KOPT-K1 (cell line): ENCODE measurements at regions not wholly inside any gene's neighbourhood (a gene's known extent, or its start where the extent isn't known, plus 50 kb on each side); places are given as distances from the start of the nearest gene placed in this dataset.
"Not testable (repeated sequence)": the region's sequence is repeated elsewhere in the genome, so short reads cannot be mapped to it uniquely, and the experiment has no call there.

Source experiments
- H3K27ac ChIP-seq: fragments of 200-600 bp; sonication (generic); 2 replicates; pipeline ENCODE4 v1.5.1; 2016; ENCODE audit warnings: antibody characterized with exemption, mild to moderate bottlenecking, low read depth, low read length; ENCODE audit not compliant: poor library complexity, severe bottlenecking
- H3K36me3 ChIP-seq: fragments of 200-600 bp; sonication (generic); 2 replicates; pipeline ENCODE4 v1.5.1; 2017; ENCODE audit warnings: antibody characterized with exemption, mild to moderate bottlenecking, low read length, moderate library complexity; ENCODE audit not compliant: insufficient read depth
- H3K9me3 ChIP-seq: fragments of 200-600 bp; sonication (generic); 2 replicates; pipeline ENCODE4 v1.5.1; 2017; ENCODE audit warnings: antibody characterized with exemption, low read length, mild to moderate bottlenecking; ENCODE audit not compliant: insufficient read depth, poor library complexity, severe bottlenecking

DNA sequence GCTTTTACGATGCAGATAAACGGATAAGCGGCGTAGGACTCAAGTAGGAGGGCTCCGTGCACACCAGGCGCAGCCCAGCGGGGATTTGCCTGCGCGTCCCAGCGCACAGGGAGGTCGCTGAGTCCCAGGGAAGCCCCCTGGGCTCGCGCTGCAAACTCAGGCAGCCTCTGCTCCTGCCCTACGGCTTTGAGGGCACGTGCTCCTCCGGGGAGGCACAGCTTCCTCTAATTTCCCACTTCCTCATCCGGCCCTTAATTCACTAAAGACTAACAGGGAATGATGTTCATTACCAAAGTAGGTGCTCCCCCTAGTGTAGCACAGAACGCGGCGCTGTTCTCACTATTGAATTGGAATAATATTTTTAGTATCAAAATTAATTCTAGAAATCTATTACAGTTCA is 825.4 kb downstream of the KCNJ18 start:
- peaks cover 22% of the 10 kb centered on the region for H3K9me3 ChIP-seq
- no peak overlapping the region for H3K27ac ChIP-seq
- H3K36me3 ChIP-seq: no peaks in the 10 kb centered on the region

- Histone ChIP-seq H3K36me3 (no peaks in the 10 kb centered on the region), H3K9me3 (peaks cover 17% of the 10 kb centered on the region), H3K27ac (no peak overlapping the region)
Measured at GRCh38 chr17:22518185-22518584, 825.9 kb downstream of the KCNJ18 start.

GRCh38 chr17:22548873-22549272 is 856.5 kb downstream of the KCNJ18 start:
- H3K9me3 ChIP-seq, H3K27ac ChIP-seq, H3K36me3 ChIP-seq: not testable (repeated sequence)

DNA sequence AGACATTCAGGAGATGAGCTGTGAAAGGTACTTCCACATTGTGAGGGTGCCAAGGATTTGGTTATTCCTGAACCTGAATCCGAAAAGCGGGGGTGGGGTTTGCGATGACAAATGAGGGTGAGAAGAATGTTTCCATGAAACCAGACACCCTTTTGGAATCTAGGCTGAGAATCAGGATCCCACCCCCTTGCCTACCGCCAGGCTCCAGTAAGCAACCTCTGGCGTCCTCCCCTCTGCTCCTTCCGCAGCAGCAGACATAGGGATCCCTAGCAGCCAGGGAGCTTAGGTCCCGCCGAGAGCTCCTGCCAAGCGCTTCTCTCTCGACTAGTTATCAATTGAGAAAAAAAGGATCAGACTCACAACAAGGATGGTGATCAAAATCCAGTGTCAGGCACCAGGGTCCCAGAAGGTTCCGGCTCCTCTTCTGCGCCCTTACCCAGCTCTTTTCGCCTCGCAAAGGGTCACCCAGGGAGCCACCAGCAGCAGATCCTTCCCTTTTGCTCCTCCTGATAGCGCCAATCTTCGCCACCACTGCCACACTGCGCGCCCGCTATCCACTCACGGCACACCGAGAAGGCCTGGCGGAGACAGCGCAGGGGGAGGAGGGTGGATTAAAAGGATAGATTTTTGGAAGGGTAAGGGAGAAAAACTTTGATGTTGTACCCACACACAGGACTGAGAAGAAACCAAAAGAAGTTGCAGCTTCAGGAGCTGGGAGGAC is 859.5 kb downstream of the KCNJ18 start:
- H3K9me3 ChIP-seq, H3K27ac ChIP-seq: not testable (repeated sequence)

DNA sequence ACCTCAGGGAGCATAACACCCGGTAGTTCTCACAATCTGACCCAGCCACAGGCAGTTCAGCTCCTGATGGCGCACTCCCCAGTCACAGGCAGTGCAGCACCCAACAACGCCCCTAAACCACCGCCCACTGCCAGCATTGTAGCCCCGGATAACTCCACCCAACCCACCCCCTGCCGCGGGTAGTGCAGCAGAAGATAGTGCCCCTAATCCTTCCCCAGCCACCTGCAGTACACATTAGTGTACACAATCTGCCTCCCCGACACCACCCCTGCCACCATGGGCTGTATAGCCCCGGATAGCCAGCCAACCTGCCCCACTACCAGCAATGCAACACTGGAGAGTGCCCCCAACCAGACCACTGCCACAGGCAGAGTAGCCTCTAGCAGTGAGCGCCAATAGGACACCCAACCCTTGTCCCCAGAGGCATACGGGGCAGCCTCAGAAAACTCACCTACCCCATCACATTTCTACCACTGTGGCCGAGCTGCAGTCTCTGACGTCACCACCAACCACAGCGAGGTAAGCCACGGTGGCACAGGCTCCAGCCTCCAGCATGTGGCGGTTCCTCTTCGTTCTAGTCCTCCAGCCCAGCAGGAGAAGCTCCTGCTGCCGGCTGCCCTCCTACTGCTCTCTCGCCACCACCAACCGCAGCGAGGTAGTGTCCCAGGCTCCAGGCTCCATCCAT is 877.3 kb downstream of the KCNJ18 start:
- Histone ChIP-seq H3K9me3 (peaks cover 23% of the 10 kb centered on the region), H3K27ac (no peak overlapping the region), H3K36me3 (no peaks in the 10 kb centered on the region)

More for the DNA sequence above, 859.5 kb downstream of the KCNJ18 start:
- H3K36me3 ChIP-seq: not testable (repeated sequence)

DNA sequence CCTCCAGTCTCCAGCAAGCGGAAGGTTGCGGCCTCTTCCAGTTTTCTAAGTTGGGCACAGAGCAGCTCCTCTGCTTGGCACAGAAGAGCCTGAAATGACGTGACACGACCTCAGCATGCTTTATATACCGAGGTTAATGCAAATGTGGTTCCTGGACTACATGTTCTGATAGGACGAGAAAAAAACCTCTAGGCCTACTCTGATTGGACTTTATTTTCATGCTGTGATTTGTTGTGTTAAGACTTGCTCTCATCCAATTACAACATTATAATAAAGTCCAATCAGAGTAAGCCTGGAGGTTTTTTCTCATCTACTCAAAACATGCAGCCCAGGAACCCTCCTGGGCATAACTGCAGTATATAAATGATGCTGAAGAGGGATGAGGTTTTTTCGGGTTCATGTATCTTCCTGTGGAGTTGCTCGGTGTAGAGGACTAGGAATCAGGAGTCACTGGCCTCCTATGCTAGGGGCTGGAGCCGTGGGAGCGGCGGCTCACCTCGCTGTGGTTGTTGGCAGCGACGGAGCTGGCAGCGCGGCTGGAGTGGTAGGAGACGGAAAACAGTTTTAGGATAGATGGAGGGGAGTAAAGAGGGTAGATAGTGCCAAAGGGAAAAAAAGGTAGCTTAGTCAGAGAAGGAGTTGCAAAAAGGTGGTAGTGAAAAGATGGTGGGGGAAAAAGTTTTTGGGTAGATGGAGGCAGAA is 878.0 kb downstream of the KCNJ18 start:
- H3K27ac ChIP-seq: no peak overlapping the region
- H3K36me3 ChIP-seq: no peaks in the 10 kb centered on the region
- peaks cover 23% of the 10 kb centered on the region for H3K9me3 ChIP-seq

DNA sequence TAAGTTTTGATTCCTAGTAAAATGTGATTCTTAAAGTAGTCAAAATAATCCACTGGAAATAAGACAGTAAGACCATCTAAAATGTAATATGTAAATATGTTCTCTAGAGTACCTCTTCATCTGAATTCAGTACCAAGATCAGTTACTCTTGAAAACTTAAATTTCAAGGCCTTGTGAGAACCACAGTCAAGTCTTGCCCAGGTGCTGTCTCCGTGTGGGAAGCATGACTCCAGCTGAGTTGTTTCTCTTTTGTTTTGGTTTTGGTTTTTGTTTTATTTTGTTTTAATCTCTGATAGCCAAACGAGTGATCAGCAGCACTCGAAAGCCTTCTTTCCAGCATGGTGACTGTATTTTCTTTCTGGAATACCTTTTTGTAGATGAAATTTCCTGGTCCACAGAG is 907.0 kb downstream of the KCNJ18 start:
- no peak overlapping the region for H3K27ac ChIP-seq
- no peaks in the 10 kb centered on the region for H3K9me3 ChIP-seq

GRCh38 chr17:22600644-22601298 is 908.4 kb downstream of the KCNJ18 start:
- Histone ChIP-seq H3K9me3 (no peaks in the 10 kb centered on the region), H3K27ac (no peak overlapping the region), H3K36me3 (no peaks in the 10 kb centered on the region)

More for the DNA sequence above, 907.0 kb downstream of the KCNJ18 start:
- no peaks in the 10 kb centered on the region for H3K36me3 ChIP-seq
